CD4-positive, CD25-positive, alpha-beta regulatory T cell (primary cell): ENCODE measurements at regions not wholly inside any gene's neighbourhood (a gene's known extent, or its start where the extent isn't known, plus 50 kb on each side); places are given as distances from the start of the nearest gene placed in this dataset.
"Not testable (repeated sequence)": the region's sequence is repeated elsewhere in the genome, so short reads cannot be mapped to it uniquely, and the experiment has no call there.

Experiments
- ATAC-seq, 2 donors: fragments of 150-1000 bp; cut with Tn5 transposase; one replicate each; pipeline ENCODE4 v1.10.0; 2021; ENCODE audit warnings: low read depth in 2 of 2, moderate number of reproducible peaks in 2 of 2, moderate library complexity in 1 of 2
- DNase-seq, 3 donors: peaks; one replicate each; pipeline versions ENCODE4 v3.0.0 to v3.0.0-alpha.2; 2012 to 2022; ENCODE audit warnings: mixed read lengths in 1 of 3
- H3K27ac ChIP-seq: one replicate; pipeline ENCODE4 v1.7.0; 2013; ENCODE audit warnings: mild to moderate bottlenecking, low read length; ENCODE audit not compliant: insufficient read depth, poor library complexity, severe bottlenecking
- H3K27me3 ChIP-seq: one replicate; pipeline ENCODE4 v1.7.0; 2013; ENCODE audit warnings: low read length; ENCODE audit not compliant: control insufficient read depth, insufficient read depth
- H3K36me3 ChIP-seq: one replicate; pipeline ENCODE4 v1.7.0; 2013; ENCODE audit warnings: mild to moderate bottlenecking, low read length, moderate library complexity; ENCODE audit not compliant: control insufficient read depth, insufficient read depth
- H3K4me1 ChIP-seq: 2 replicates; pipeline ENCODE4 v1.7.0; 2013; ENCODE audit warnings: mild to moderate bottlenecking, low read length; ENCODE audit not compliant: insufficient read depth, control insufficient read depth, poor library complexity, severe bottlenecking
- H3K4me3 ChIP-seq: one replicate; pipeline ENCODE4 v1.7.0; 2013; ENCODE audit warnings: low read depth, mild to moderate bottlenecking, low read length, moderate library complexity
- H3K9me3 ChIP-seq, 2 experiments: 1 replicate in 1 of 2; 2 replicates in 1 of 2; pipeline ENCODE4 v1.7.0; 2013; ENCODE audit warnings: low read length in 2 of 2, mild to moderate bottlenecking in 1 of 2, moderate library complexity in 1 of 2; ENCODE audit not compliant: control insufficient read depth in 2 of 2
- H3K27ac Mint-ChIP-seq, 3 donors: one replicate each; pipeline ENCODE4 v1.8.0; 2020 to 2022; ENCODE audit warnings: mild to moderate bottlenecking in 3 of 3, mixed read lengths in 3 of 3, moderate library complexity in 2 of 3
- H3K27me3 Mint-ChIP-seq: one replicate; pipeline ENCODE4 v1.8.0; 2022; ENCODE audit warnings: mild to moderate bottlenecking, mixed read lengths
- H3K36me3 Mint-ChIP-seq: one replicate; pipeline ENCODE4 v1.8.0; 2020; ENCODE audit warnings: mixed read lengths
- H3K4me1 Mint-ChIP-seq, 4 donors: one replicate each; pipeline ENCODE4 v1.8.0; 2020 to 2022; ENCODE audit warnings: mixed read lengths in 4 of 4, mild to moderate bottlenecking in 1 of 4
- H3K4me3 Mint-ChIP-seq, 4 donors: one replicate each; pipeline ENCODE4 v1.8.0; 2020 to 2022; ENCODE audit warnings: mild to moderate bottlenecking in 4 of 4, mixed read lengths in 4 of 4, moderate library complexity in 3 of 4
- H3K9me3 Mint-ChIP-seq, 7 donors: one replicate each; pipeline ENCODE4 v1.8.0; 2020 to 2022; ENCODE audit warnings: mixed read lengths in 7 of 7, mild to moderate bottlenecking in 3 of 7, moderate library complexity in 2 of 7

DNA sequence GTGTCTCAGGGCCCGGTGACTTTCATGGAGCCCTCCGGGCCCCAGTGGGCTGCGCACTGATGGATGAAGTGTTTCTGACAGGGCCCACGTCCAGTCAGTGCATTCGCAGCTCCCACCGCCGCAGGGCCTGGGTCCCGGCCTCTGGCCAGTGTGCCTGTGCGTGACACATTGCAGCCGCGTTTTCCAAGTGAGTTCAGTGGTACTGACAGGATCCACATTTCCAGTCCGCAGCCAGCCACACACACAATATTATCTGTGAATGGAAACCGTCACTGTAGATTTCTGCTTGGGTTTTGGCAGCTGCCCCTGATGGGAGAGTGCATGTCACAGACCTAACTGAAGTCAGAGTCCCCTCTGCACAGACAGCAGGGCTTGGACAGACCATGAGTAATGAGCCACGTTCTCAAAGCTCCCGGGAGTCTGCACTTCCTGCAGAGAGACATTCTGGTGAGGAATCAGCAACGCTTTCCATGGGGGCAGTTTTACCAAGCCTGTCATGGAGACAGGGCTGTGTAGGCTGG is 171.4 kb downstream of the MYLK4 start:
- H3K27ac Mint-ChIP-seq: no peak overlapping the region
- DNase-seq: no peak
- peaks cover 20% of the 10 kb centered on the region for H3K27me3 Mint-ChIP-seq
- Histone ChIP-seq H3K36me3 (no peaks in the 10 kb centered on the region), H3K27ac (no peak overlapping the region), H3K27me3 (no peaks in the 10 kb centered on the region), H3K9me3 (no peaks in the 10 kb centered on the region), H3K4me1 (no peaks in the 10 kb centered on the region), H3K4me3 (no peak overlapping the region)
- peaks cover 0 to 9% (median 4%) of the 10 kb centered on the region in 7 donors for H3K9me3 Mint-ChIP-seq
- no peaks in the 10 kb centered on the region for H3K36me3 Mint-ChIP-seq
- H3K4me1 Mint-ChIP-seq: no peaks in the 10 kb centered on the region
- ATAC-seq: no peak
- H3K4me3 Mint-ChIP-seq: no peak overlapping the region

- Histone ChIP-seq H3K27me3 (no peaks in the 10 kb centered on the region), H3K4me3 (no peak overlapping the region), H3K27ac (no peak overlapping the region), H3K36me3 (no peaks in the 10 kb centered on the region), H3K9me3 (no peaks in the 10 kb centered on the region), H3K4me1 (no peaks in the 10 kb centered on the region)
- peaks cover 18% of the 10 kb centered on the region for H3K27me3 Mint-ChIP-seq
- H3K36me3 Mint-ChIP-seq: no peaks in the 10 kb centered on the region
- H3K4me1 Mint-ChIP-seq: no peaks in the 10 kb centered on the region
- H3K9me3 Mint-ChIP-seq: peaks cover 0 to 9% (median 4%) of the 10 kb centered on the region in 7 donors
- DNase-seq (no peak), ATAC-seq (no peak)
- H3K4me3 Mint-ChIP-seq: no peak overlapping the region
- H3K27ac Mint-ChIP-seq: no peak overlapping the region
Observed at GRCh38 chr6:2578767-2579166, 172.0 kb downstream of the MYLK4 start.

DNA sequence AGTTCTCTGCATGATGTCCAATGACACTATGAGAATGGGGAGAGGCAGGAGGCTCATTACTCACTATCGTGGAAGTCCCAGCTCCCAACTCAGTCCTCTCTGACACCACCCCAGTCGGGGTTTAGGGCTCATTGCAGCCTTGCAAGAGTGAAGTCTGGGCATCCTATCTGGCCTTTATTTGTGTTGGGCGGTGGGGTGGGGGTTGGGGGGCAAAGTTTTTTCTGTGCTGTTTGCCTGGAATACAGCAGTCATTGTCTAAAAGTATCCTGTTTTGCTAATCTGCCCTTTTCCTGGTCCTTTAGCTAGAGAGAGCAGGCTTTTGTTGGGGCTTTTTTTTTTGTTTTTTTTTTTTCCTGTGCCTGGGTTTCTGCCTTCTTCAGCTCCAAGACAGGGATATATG is 174.2 kb downstream of the MYLK4 start:
- H3K4me1 ChIP-seq: no peaks in the 10 kb centered on the region
- no peak overlapping the region for H3K27ac Mint-ChIP-seq
- H3K4me1 Mint-ChIP-seq: no peaks in the 10 kb centered on the region
- peaks cover 0 to 8% (median 4%) of the 10 kb centered on the region in 7 donors for H3K9me3 Mint-ChIP-seq
- no peak for DNase-seq
- H3K36me3 Mint-ChIP-seq: no peaks in the 10 kb centered on the region
- ATAC-seq: no peak
- no peaks in the 10 kb centered on the region for H3K36me3 ChIP-seq
- H3K9me3 ChIP-seq: no peaks in the 10 kb centered on the region
- H3K27me3 Mint-ChIP-seq: peaks cover 19% of the 10 kb centered on the region
- H3K27me3 ChIP-seq: no peaks in the 10 kb centered on the region
- H3K4me3 ChIP-seq: no peak overlapping the region
- H3K27ac ChIP-seq: no peak overlapping the region
- no peak overlapping the region for H3K4me3 Mint-ChIP-seq

DNA sequence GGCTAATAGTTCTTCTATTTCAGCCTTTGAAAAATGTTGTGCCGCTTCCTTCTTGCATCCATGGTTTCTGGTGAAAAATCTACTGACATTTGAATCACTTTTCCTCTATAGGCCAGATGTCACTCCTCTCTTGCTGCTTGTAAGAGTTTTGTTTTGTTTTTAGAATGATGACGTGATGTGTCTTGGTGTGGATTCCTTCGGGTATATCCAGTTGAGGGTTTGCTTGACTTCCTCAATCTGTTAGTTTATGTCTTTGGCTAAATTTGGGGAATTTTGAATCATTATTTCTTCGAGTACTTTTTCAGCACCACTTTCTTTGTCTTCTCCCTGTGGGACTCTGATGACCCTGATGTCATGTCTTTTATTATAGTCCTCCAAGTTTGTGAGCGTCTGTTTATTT is 175.5 kb downstream of the MYLK4 start:
- Mint-ChIP-seq H3K4me3 (no peak overlapping the region), H3K36me3 (no peaks in the 10 kb centered on the region), H3K27me3 (peaks cover 24% of the 10 kb centered on the region), H3K4me1 (no peaks in the 10 kb centered on the region), H3K9me3 (peaks cover 0 to 8% (median 4%) of the 10 kb centered on the region in 7 donors), H3K27ac (no peak overlapping the region)
- DNase-seq (no peak), ATAC-seq (no peak)
- Histone ChIP-seq H3K4me1 (no peaks in the 10 kb centered on the region), H3K27me3 (no peaks in the 10 kb centered on the region), H3K4me3 (no peak overlapping the region), H3K36me3 (no peaks in the 10 kb centered on the region), H3K9me3 (no peaks in the 10 kb centered on the region), H3K27ac (no peak overlapping the region)

DNA sequence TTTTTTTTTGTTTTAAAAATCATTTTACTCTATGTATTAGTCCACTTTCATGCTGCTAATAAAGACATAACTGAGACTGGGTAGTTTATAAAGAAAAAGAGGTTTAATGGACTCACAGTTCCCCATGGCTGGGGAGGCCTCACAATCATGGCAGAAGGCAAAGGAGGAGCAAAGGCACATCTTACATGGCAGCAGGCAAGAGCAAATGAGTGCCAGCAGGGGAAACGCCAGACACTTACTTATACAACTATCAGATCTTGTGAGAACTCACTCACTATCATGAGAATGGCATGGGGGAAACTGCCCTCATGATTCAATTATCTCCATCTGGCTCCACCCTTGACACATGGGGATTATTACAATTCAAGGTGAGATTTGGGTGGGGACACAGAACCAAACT is 181.3 kb downstream of the MYLK4 start:
- not testable (repeated sequence) for H3K27ac Mint-ChIP-seq, H3K4me1 ChIP-seq, H3K9me3 ChIP-seq, H3K36me3 ChIP-seq, H3K4me1 Mint-ChIP-seq, ATAC-seq, DNase-seq, H3K4me3 ChIP-seq, H3K4me3 Mint-ChIP-seq, H3K36me3 Mint-ChIP-seq, H3K9me3 Mint-ChIP-seq, H3K27me3 ChIP-seq, H3K27ac ChIP-seq
- H3K27me3 Mint-ChIP-seq: peaks cover 36% of the 10 kb centered on the region

DNA sequence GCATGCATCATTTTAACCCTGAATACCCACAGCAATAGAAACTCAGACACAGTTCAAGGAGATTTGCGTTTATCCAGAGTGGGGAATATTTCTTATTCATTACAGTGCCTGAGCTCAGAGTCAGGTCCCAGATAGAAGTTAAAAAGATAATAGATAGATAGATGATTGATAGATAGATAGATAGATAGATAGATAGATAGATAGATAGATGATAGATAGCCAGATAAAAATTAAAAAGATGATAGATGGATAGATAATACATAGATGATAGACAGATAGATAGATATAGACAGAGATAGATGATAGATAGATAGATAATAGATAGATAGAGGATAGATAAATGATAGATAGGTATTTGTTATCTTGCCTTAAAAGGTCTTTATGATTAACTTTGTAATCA is 184.7 kb downstream of the MYLK4 start:
- H3K9me3 ChIP-seq: no peaks in the 10 kb centered on the region
- H3K4me3 ChIP-seq: no peak overlapping the region
- H3K4me3 Mint-ChIP-seq: no peak overlapping the region
- H3K27me3 ChIP-seq: peaks cover 4% of the 10 kb centered on the region
- peaks cover 0 to 6% (median 0%) of the 10 kb centered on the region in 7 donors for H3K9me3 Mint-ChIP-seq
- H3K27ac Mint-ChIP-seq: no peak overlapping the region
- H3K27me3 Mint-ChIP-seq: peaks cover 34% of the 10 kb centered on the region
- no peak overlapping the region for H3K27ac ChIP-seq
- H3K36me3 Mint-ChIP-seq: no peaks in the 10 kb centered on the region
- H3K4me1 Mint-ChIP-seq: peaks cover 0 to 8% (median 3%) of the 10 kb centered on the region in 4 donors
- no peaks in the 10 kb centered on the region for H3K36me3 ChIP-seq
- ATAC-seq: no peak
- H3K4me1 ChIP-seq: no peaks in the 10 kb centered on the region
- no peak for DNase-seq

GRCh38 chr6:2565499-2565898 is 185.2 kb downstream of the MYLK4 start:
- H3K27me3 Mint-ChIP-seq: peaks cover 36% of the 10 kb centered on the region
- peaks cover 4% of the 10 kb centered on the region for H3K27me3 ChIP-seq
- no peak overlapping the region for H3K27ac ChIP-seq

GRCh38 chr6:2563635-2564034 is 187.1 kb downstream of the MYLK4 start:
- Histone ChIP-seq H3K27me3 (peaks cover 4% of the 10 kb centered on the region), H3K4me3 (no peak overlapping the region), H3K4me1 (no peaks in the 10 kb centered on the region), H3K36me3 (no peaks in the 10 kb centered on the region), H3K27ac (no peak overlapping the region), H3K9me3 (no peaks in the 10 kb centered on the region)
- DNase-seq (peak in 1 of 3 donors; percentile 32), ATAC-seq (no peak)
- Mint-ChIP-seq H3K9me3 (peaks cover 0 to 3% (median 0%) of the 10 kb centered on the region in 7 donors), H3K27ac (no peak overlapping the region), H3K27me3 (peaks cover 42% of the 10 kb centered on the region), H3K36me3 (no peaks in the 10 kb centered on the region), H3K4me3 (no peak overlapping the region), H3K4me1 (peaks cover 0 to 8% (median 3%) of the 10 kb centered on the region in 4 donors)

More at GRCh38 chr6:2565499-2565898, 185.2 kb downstream of the MYLK4 start:
- H3K9me3 Mint-ChIP-seq: peaks cover 0 to 6% (median 0%) of the 10 kb centered on the region in 7 donors
- H3K27ac Mint-ChIP-seq: no peak overlapping the region
- no peaks in the 10 kb centered on the region for H3K36me3 ChIP-seq
- no peak for DNase-seq
- no peak overlapping the region for H3K4me3 ChIP-seq
- H3K4me3 Mint-ChIP-seq: no peak overlapping the region
- no peaks in the 10 kb centered on the region for H3K36me3 Mint-ChIP-seq
- H3K4me1 Mint-ChIP-seq: peaks cover 0 to 8% (median 3%) of the 10 kb centered on the region in 4 donors
- ATAC-seq: no peak
- H3K4me1 ChIP-seq: no peaks in the 10 kb centered on the region
- no peaks in the 10 kb centered on the region for H3K9me3 ChIP-seq
